ENCODE measurements at regions not wholly inside any gene's neighbourhood (a gene's known extent, or its start where the extent isn't known, plus 50 kb on each side); places are given as distances from the start of the nearest gene placed in this dataset.

DNA sequence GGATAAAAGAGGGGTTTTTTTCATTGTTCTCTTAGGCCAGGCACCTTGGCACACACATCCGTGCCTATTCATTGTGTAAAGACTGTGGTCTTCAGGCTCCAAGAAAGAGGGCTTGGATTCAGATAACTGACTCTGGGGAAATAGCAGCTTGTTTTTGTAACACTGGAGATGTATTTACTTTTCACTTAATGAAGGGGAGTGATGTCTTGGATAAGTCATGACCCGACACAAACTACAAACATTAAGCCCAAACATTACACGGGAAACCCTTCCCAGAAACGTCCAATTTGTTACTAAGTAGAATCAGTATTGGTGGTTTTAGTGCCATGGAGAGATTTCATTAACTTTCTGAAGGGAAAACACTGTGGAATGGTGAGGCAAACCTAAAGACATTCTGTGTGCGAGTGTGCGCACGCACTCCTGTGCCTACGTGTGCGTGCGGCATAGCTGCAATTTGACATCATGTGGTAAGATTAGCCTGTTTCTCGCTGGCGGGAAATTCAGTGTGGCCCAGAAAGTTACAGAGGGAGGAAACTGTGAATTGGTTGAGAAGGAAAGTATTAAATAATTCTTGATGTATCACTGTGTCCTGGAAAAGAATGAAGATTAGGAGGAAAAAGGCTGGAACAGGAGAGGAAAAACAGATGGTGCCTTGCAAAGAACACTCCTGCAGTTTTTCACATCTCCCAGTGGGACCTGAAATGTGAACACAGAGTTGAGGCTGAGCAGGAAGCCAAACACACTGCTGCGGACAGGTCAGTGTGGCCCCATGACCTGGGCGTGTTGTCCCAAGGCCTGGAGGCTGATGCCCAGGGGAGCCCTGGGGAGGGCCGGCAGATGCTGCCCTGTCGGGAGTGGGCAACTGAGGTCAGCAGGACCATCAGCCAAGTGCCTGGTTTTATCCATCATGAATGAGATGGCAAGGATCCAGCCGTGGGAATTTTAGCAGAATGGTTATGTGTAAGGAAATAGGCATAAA is 108.5 kb downstream of the GAS1 start:
- no TSS peak for BruUV-seq (replicated peaks)

DNA sequence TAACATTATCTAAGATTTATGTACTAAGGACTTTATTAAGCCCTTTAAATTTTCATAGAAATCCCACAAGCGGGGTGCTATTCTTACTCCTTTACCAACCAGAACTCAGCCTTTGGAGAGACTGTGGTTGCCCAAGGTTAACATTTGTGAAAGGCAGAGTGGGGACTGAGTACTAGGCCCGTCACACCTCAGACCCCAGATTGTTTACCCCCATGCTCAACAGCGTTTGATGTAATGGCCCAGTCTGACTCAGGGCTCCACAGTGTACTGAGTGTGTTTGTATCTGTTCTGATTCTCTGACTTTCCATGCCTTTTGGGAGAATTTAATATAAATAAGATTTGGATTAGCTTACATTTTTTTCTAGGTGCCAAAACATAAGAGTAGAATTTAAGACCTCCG is 110.0 kb downstream of the GAS1 start:
- Histone ChIP-seq H3K27me3 (ENCODE audit: low read length) (peaks cover 23% of the 10 kb centered on the region), H3K4me3 (ENCODE audit: low read length) (no peak overlapping the region), H2AFZ (ENCODE audit: low read length) (no peak overlapping the region), H4K20me1 (ENCODE audit: low read length) (no peaks in the 10 kb centered on the region), H3K9me2 (replicated peaks; ENCODE audit: low read length) (no peaks in the 10 kb centered on the region), H3K4me1 (ENCODE audit: insufficient read depth, low read length) (no peaks in the 10 kb centered on the region), H3K4me2 (ENCODE audit: low read length) (no peak overlapping the region), H3K9me3 (ENCODE audit: low read length) (no peaks in the 10 kb centered on the region), H3K36me3 (ENCODE audit: low read depth, low read length) (no peaks in the 10 kb centered on the region), H3F3A (ENCODE audit: low read length, unreplicated experiment) (no peaks in the 10 kb centered on the region), H3K9ac (ENCODE audit: low read length) (no peak overlapping the region), H3K27ac (ENCODE audit: low read length) (no peak overlapping the region), H3K79me2 (ENCODE audit: low read length) (no peaks in the 10 kb centered on the region)
- no peak for TF ChIP-seq EZH2phosphoT487 (IDR thresholded peaks at IDR 0.05; ENCODE audit: borderline replicate concordance, low read length)
- ATAC-seq (no peak), DNase-seq (no peak)
- ChIA-PET POLR2A (ENCODE audit: unreplicated experiment) (no interaction called here), CTCF (no interaction called here)
- BruUV-seq (replicated peaks): no TSS peak
- intact Hi-C loops (cut with micrococcal nuclease): no loop called here

More for the DNA sequence above, 108.5 kb downstream of the GAS1 start:
- ChIA-PET POLR2A (ENCODE audit: unreplicated experiment) (no interaction called here), CTCF (no interaction called here)
- no peak for DNase-seq
- Histone ChIP-seq H3K27me3 (ENCODE audit: low read length) (peaks cover 23% of the 10 kb centered on the region), H3K4me2 (ENCODE audit: low read length) (no peak overlapping the region), H3K79me2 (ENCODE audit: low read length) (no peaks in the 10 kb centered on the region), H3K4me1 (ENCODE audit: insufficient read depth, low read length) (no peaks in the 10 kb centered on the region), H4K20me1 (ENCODE audit: low read length) (no peaks in the 10 kb centered on the region), H2AFZ (ENCODE audit: low read length) (no peak overlapping the region), H3K4me3 (ENCODE audit: low read length) (no peak overlapping the region), H3K9ac (ENCODE audit: low read length) (no peak overlapping the region), H3F3A (ENCODE audit: low read length, unreplicated experiment) (no peaks in the 10 kb centered on the region), H3K9me3 (ENCODE audit: low read length) (no peaks in the 10 kb centered on the region), H3K27ac (ENCODE audit: low read length) (no peak overlapping the region), H3K9me2 (replicated peaks; ENCODE audit: low read length) (no peaks in the 10 kb centered on the region), H3K36me3 (ENCODE audit: low read depth, low read length) (no peaks in the 10 kb centered on the region)
- no peak for ATAC-seq
- TF ChIP-seq, protein P1, sequence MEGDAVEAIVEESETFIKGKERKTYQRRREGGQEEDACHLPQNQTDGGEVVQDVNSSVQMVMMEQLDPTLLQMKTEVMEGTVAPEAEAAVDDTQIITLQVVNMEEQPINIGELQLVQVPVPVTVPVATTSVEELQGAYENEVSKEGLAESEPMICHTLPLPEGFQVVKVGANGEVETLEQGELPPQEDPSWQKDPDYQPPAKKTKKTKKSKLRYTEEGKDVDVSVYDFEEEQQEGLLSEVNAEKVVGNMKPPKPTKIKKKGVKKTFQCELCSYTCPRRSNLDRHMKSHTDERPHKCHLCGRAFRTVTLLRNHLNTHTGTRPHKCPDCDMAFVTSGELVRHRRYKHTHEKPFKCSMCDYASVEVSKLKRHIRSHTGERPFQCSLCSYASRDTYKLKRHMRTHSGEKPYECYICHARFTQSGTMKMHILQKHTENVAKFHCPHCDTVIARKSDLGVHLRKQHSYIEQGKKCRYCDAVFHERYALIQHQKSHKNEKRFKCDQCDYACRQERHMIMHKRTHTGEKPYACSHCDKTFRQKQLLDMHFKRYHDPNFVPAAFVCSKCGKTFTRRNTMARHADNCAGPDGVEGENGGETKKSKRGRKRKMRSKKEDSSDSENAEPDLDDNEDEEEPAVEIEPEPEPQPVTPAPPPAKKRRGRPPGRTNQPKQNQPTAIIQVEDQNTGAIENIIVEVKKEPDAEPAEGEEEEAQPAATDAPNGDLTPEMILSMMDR (conservative IDR thresholded peaks at IDR 0.05; ENCODE audit: low read depth, low read length): no peak
- no peak for TF ChIP-seq EZH2phosphoT487 (IDR thresholded peaks at IDR 0.05; ENCODE audit: borderline replicate concordance, low read length)
- TF ChIP-seq EZH2 (IDR thresholded peaks at IDR 0.05; ENCODE audit: low read length, unreplicated experiment): no peak
- intact Hi-C loops (cut with micrococcal nuclease): no loop called here

DNA sequence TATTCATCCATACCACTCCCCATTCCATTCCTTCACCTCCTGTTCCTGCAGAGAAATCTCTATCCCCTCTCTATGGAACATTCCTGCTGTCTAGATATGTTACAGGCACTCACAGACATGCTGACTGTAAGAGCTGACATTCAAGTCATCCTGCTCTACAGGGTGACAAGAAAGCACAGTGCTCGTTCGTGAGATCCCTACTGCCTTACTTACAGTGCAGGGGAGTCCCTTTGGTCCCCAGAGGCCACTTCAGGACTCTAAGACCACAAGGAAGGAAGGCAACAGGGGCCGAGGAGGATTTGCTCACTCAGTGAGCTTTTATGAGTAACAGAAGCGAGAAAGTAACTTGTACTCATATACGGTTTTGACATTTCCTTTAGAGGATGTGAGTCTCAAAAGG is 110.5 kb downstream of the GAS1 start:
- Histone ChIP-seq H3K36me3 (ENCODE audit: low read depth, low read length) (no peaks in the 10 kb centered on the region), H2AFZ (ENCODE audit: low read length) (no peak overlapping the region), H3K27me3 (ENCODE audit: low read length) (peaks cover 23% of the 10 kb centered on the region), H4K20me1 (ENCODE audit: low read length) (no peaks in the 10 kb centered on the region), H3K4me3 (ENCODE audit: low read length) (no peak overlapping the region), H3K9me3 (ENCODE audit: low read length) (no peaks in the 10 kb centered on the region), H3K4me1 (ENCODE audit: insufficient read depth, low read length) (no peaks in the 10 kb centered on the region), H3K4me2 (ENCODE audit: low read length) (no peak overlapping the region), H3K27ac (ENCODE audit: low read length) (no peak overlapping the region), H3K9me2 (replicated peaks; ENCODE audit: low read length) (no peaks in the 10 kb centered on the region), H3K79me2 (ENCODE audit: low read length) (no peaks in the 10 kb centered on the region), H3F3A (ENCODE audit: low read length, unreplicated experiment) (no peaks in the 10 kb centered on the region), H3K9ac (ENCODE audit: low read length) (no peak overlapping the region)
- no TSS peak for BruUV-seq (replicated peaks)
- POLR2A ChIA-PET (ENCODE audit: unreplicated experiment): no interaction called here
- DNase-seq (no peak), ATAC-seq (no peak)
- CTCF ChIA-PET: no interaction called here
- TF ChIP-seq, protein P1 (conservative IDR thresholded peaks at IDR 0.05; ENCODE audit: low read depth, low read length): no peak
- TF ChIP-seq EZH2phosphoT487 (IDR thresholded peaks at IDR 0.05; ENCODE audit: borderline replicate concordance, low read length) (no peak), EZH2 (IDR thresholded peaks at IDR 0.05; ENCODE audit: low read length, unreplicated experiment) (no peak)
- intact Hi-C loops (cut with micrococcal nuclease): no loop called here

Data from PC-3 (cell line).